Vagina (tissue), 2 donors: ENCODE measurements at regions not wholly inside any gene's neighbourhood (a gene's known extent, or its start where the extent isn't known, plus 50 kb on each side); places are given as distances from the start of the nearest gene placed in this dataset.
A peak's percentile ranks its signal among the peaks of the same experiment; 100 is the strongest.

Experiments used
- DNase-seq, 2 donors: peaks; one replicate each; pipeline ENCODE4 v3.0.0-alpha.2; 2017; ENCODE audit errors: extremely low spot score in 2 of 2
- H3K27ac ChIP-seq: fragments of 200-600 bp; sonication (generic); one replicate; pipeline ENCODE4 v1.5.1; 2019
- H3K27me3 ChIP-seq: fragments of 200-600 bp; sonication (generic); one replicate; pipeline ENCODE4 v1.5.1; 2019
- H3K36me3 ChIP-seq, 2 donors: fragments of 200-600 bp; sonication (generic); one replicate each; pipeline ENCODE4 v1.5.1; 2017 to 2019
- H3K4me1 ChIP-seq: fragments of 200-600 bp; sonication (generic); one replicate; pipeline ENCODE4 v1.5.1; 2019
- H3K4me3 ChIP-seq, 2 donors: fragments of 200-600 bp; sonication (generic); 1 replicate in 1 of 2; 2 replicates in 1 of 2; pipeline ENCODE4 v1.5.1; 2016 to 2019
- H3K9me3 ChIP-seq: fragments of 200-600 bp; sonication (generic); one replicate; pipeline ENCODE4 v1.5.1; 2019
- CTCF ChIP-seq, 3 experiments: fragments of 450-650 bp in 2 of 3; fragments of 200-600 bp in 1 of 3; sonication (generic) in 1 of 3; IDR thresholded peaks; one replicate each; pipeline ENCODE4 v1.5.1; 2017 to 2019; ENCODE audit warnings: antibody characterized with exemption in 3 of 3, mild to moderate bottlenecking in 2 of 3, moderate library complexity in 2 of 3
- POLR2A ChIP-seq, 2 donors: fragments of 450-650 bp; IDR thresholded peaks; one replicate each; pipeline ENCODE4 v1.6.1; 2017; ENCODE audit warnings: antibody characterized with exemption in 2 of 2, mild to moderate bottlenecking in 2 of 2, moderate library complexity in 2 of 2
- POLR2AphosphoS5 ChIP-seq, 2 donors: sonication (generic); formaldehyde crosslinking; IDR thresholded peaks; one replicate each; pipeline ENCODE4 v1.9.0; 2017; ENCODE audit warnings: antibody characterized with exemption in 2 of 2, mild to moderate bottlenecking in 2 of 2, low read depth in 1 of 2; ENCODE audit not compliant: insufficient read depth in 1 of 2
- intact Hi-C: fragments of 100-400 bp; cut with DNase I; formaldehyde crosslinking; loops from one replicate; pipeline ENCODE4 v1.15.1; 2023

- peak overlapping the region; percentile 30 to 42 for H3K4me3 ChIP-seq
Observed at GRCh38 chr6:6737671-6738070, 149.2 kb downstream of the LY86 start.

GRCh38 chr6:6738108-6738507 is 149.6 kb downstream of the LY86 start:
- Histone ChIP-seq H3K36me3 (no peaks in the 10 kb centered on the region), H3K4me3 (no peak overlapping the region), H3K9me3 (no peaks in the 10 kb centered on the region), H3K27ac (no peak overlapping the region), H3K27me3 (no peaks in the 10 kb centered on the region), H3K4me1 (peaks cover 7% of the 10 kb centered on the region)
- intact Hi-C loops, result no loop called here
- no peak for TF ChIP-seq POLR2AphosphoS5 (IDR thresholded peaks at IDR 0.05; ENCODE audit: insufficient read depth in 1 of 2, low read depth in 1 of 2)
- no peak for TF ChIP-seq CTCF (IDR thresholded peaks at IDR 0.05)
- no peak for TF ChIP-seq POLR2A (IDR thresholded peaks at IDR 0.05)
- DNase-seq, result no peak

More at GRCh38 chr6:6737671-6738070, 149.2 kb downstream of the LY86 start:
- no peaks in the 10 kb centered on the region for H3K36me3 ChIP-seq
- H3K4me1 ChIP-seq, result peaks cover 7% of the 10 kb centered on the region
- DNase-seq, result no peak
- H3K27me3 ChIP-seq, result no peaks in the 10 kb centered on the region
- intact Hi-C loops, result no loop called here
- no peak for TF ChIP-seq CTCF (IDR thresholded peaks at IDR 0.05)
- TF ChIP-seq POLR2AphosphoS5 (IDR thresholded peaks at IDR 0.05; ENCODE audit: insufficient read depth in 1 of 2, low read depth in 1 of 2), result no peak
- TF ChIP-seq POLR2A (IDR thresholded peaks at IDR 0.05), result no peak
- H3K9me3 ChIP-seq, result no peaks in the 10 kb centered on the region
- peak overlapping the region; percentile 44 for H3K27ac ChIP-seq

- Histone ChIP-seq H3K4me1 (peaks cover 7% of the 10 kb centered on the region), H3K36me3 (no peaks in the 10 kb centered on the region), H3K27me3 (no peaks in the 10 kb centered on the region), H3K9me3 (no peaks in the 10 kb centered on the region), H3K27ac (no peak overlapping the region), H3K4me3 (no peak overlapping the region)
- intact Hi-C loops, result no loop called here
- TF ChIP-seq POLR2AphosphoS5 (IDR thresholded peaks at IDR 0.05; ENCODE audit: insufficient read depth in 1 of 2, low read depth in 1 of 2) (no peak), CTCF (IDR thresholded peaks at IDR 0.05) (no peak), POLR2A (IDR thresholded peaks at IDR 0.05) (no peak)
- no peak for DNase-seq
Observed at GRCh38 chr6:6738922-6739716, 150.6 kb downstream of the LY86 start.

GRCh38 chr6:6740595-6740994 is 152.1 kb downstream of the LY86 start:
- no peak for DNase-seq
- H3K27ac ChIP-seq, result no peak overlapping the region
- H3K36me3 ChIP-seq, result no peaks in the 10 kb centered on the region
- TF ChIP-seq POLR2A (IDR thresholded peaks at IDR 0.05) (no peak), POLR2AphosphoS5 (IDR thresholded peaks at IDR 0.05; ENCODE audit: insufficient read depth in 1 of 2, low read depth in 1 of 2) (no peak), CTCF (IDR thresholded peaks at IDR 0.05) (no peak)
- H3K4me3 ChIP-seq, result no peak overlapping the region
- intact Hi-C loops, result no loop called here
- H3K4me1 ChIP-seq, result peaks cover 7% of the 10 kb centered on the region
- H3K27me3 ChIP-seq, result no peaks in the 10 kb centered on the region
- H3K9me3 ChIP-seq, result no peaks in the 10 kb centered on the region

GRCh38 chr6:6741264-6741663 is 152.7 kb downstream of the LY86 start:
- intact Hi-C loops, result no loop called here
- no peak overlapping the region for H3K27ac ChIP-seq
- no peaks in the 10 kb centered on the region for H3K9me3 ChIP-seq
- H3K4me1 ChIP-seq, result peaks cover 7% of the 10 kb centered on the region
- no peak for DNase-seq
- H3K27me3 ChIP-seq, result no peaks in the 10 kb centered on the region
- TF ChIP-seq POLR2AphosphoS5 (IDR thresholded peaks at IDR 0.05; ENCODE audit: insufficient read depth in 1 of 2, low read depth in 1 of 2) (no peak), CTCF (IDR thresholded peaks at IDR 0.05) (no peak), POLR2A (IDR thresholded peaks at IDR 0.05) (no peak)
- no peaks in the 10 kb centered on the region for H3K36me3 ChIP-seq
- no peak overlapping the region for H3K4me3 ChIP-seq
